VCaP (cell line): ENCODE measurements at regions not wholly inside any gene's neighbourhood (a gene's known extent, or its start where the extent isn't known, plus 50 kb on each side); places are given as distances from the start of the nearest gene placed in this dataset.

Experiments
- H3K27ac ChIP-seq: fragments of 450-650 bp; 2 replicates; pipeline ENCODE4 v1.5.1; 2017
- CTCF ChIP-seq: fragments of 450-650 bp; conservative IDR thresholded peaks from 2 replicates; pipeline ENCODE4 v1.5.1; 2017; ENCODE audit warnings: mild to moderate bottlenecking, moderate library complexity

GRCh38 chr2:2992634-2993033, 385.0 kb downstream of the EIPR1 start:
- H3K27ac ChIP-seq: no peak overlapping the region
- TF ChIP-seq CTCF: no peak

GRCh38 chr2:2985020-2985419, 392.6 kb downstream of the EIPR1 start:
- TF ChIP-seq CTCF: no peak
- no peak overlapping the region for H3K27ac ChIP-seq

GRCh38 chr2:2981000-2981399, 396.6 kb downstream of the EIPR1 start:
- H3K27ac ChIP-seq: no peak overlapping the region
- TF ChIP-seq CTCF: no peak

- no peak for TF ChIP-seq CTCF
- no peak overlapping the region for H3K27ac ChIP-seq
Measured at GRCh38 chr2:2974982-2975381, 402.6 kb downstream of the EIPR1 start.

- no peak overlapping the region for H3K27ac ChIP-seq
- TF ChIP-seq CTCF: no peak
Measured at GRCh38 chr2:2960441-2961133, 417.0 kb downstream of the EIPR1 start.

GRCh38 chr2:2950403-2950952, 427.1 kb downstream of the EIPR1 start:
- peak overlapping the region; percentile 79 for H3K27ac ChIP-seq
- no peak for TF ChIP-seq CTCF

- no peak for TF ChIP-seq CTCF
- H3K27ac ChIP-seq: no peak overlapping the region
Measured at GRCh38 chr2:2947406-2947805, 430.2 kb downstream of the EIPR1 start.
